Brain microvascular endothelial cell (primary cell): ENCODE measurements at regions not wholly inside any gene's neighbourhood (a gene's known extent, or its start where the extent isn't known, plus 50 kb on each side); places are given as distances from the start of the nearest gene placed in this dataset.

ENCODE experiments used
- DNase-seq: peaks from one replicate; pipeline ENCODE4 v3.0.0-alpha.2; 2020
- H3K27ac ChIP-seq: fragments of 250-450 bp; sonication (Bioruptor Pico); 2 replicates; pipeline ENCODE4 v1.5.1; 2020; ENCODE audit warnings: mild to moderate bottlenecking, moderate library complexity
- H3K27me3 ChIP-seq: fragments of 250-450 bp; sonication (Bioruptor Pico); replicated peaks from 2 replicates; pipeline ENCODE4 v1.5.1; 2020; ENCODE audit warnings: mild to moderate bottlenecking
- H3K36me3 ChIP-seq: fragments of 250-450 bp; sonication (Bioruptor Pico); replicated peaks from 2 replicates; pipeline ENCODE4 v1.5.1; 2020; ENCODE audit warnings: mild to moderate bottlenecking
- H3K4me3 ChIP-seq: 2 replicates; pipeline ENCODE4 v1.5.1; 2011; ENCODE audit warnings: low read depth, mild to moderate bottlenecking, control low read depth, low read length, moderate library complexity
- CTCF ChIP-seq: IDR thresholded peaks from 2 replicates; pipeline ENCODE4 v1.5.1; 2011; ENCODE audit warnings: low read depth, mild to moderate bottlenecking, moderate library complexity, low read length, control low read depth, inconsistent platforms; ENCODE audit errors: missing control alignments
- in situ Hi-C: cut with HindIII; loops from 2 replicates; pipeline ENCODE4 v1.10.0; 2017; ENCODE audit warnings: low sequenced_read_pairs, low pct_ligation_motif_present

DNA sequence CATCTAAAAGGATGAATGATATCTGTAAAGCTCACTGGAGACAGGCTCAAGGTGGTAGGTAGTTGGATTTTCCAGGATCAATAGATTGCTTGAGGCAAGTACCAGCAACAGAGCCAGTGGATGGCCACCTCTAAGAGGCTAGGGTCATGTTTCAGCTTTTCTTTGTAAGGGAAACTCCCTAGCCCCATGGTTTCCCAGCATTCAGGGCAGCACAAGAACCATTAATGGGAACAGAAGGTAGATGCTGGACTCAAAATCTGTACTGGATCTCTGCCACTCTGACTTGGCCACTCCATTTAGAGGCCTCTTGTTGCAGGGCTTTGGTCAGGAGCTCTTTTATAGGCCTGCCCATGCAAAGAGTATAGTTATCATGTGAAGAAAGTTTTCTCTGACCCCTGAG, 76.1 kb upstream of the DYRK2 start:
- no peak for DNase-seq
- in situ Hi-C loops, result no loop called here
- Histone ChIP-seq H3K27me3 (no peaks in the 10 kb centered on the region), H3K4me3 (no peak overlapping the region), H3K36me3 (no peaks in the 10 kb centered on the region), H3K27ac (no peak overlapping the region)
- no peak for TF ChIP-seq CTCF

DNA sequence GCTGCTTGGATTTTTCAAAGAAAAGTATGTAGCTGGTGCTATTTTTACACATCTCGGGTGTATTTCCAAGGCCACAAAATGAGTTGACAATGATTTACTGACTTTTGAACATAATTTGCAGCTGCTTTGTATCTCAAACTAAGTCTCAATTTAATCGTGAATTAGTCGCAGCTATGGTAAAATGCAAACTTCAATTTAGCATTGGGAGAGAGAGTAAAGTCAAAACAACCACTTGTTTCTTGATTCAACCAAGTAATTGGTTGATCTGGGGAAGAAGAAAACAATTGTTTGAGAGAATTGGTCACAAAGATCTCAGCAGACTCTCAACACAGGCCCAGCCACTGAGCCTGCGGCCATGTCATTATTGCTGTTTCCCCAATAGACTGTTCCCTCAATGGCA, 75.0 kb upstream of the DYRK2 start:
- no peak overlapping the region for H3K27ac ChIP-seq
- no peak for TF ChIP-seq CTCF
- no peak for DNase-seq
- H3K36me3 ChIP-seq, result no peaks in the 10 kb centered on the region
- no peaks in the 10 kb centered on the region for H3K27me3 ChIP-seq
- H3K4me3 ChIP-seq, result no peak overlapping the region
- in situ Hi-C loops, result no loop called here

DNA sequence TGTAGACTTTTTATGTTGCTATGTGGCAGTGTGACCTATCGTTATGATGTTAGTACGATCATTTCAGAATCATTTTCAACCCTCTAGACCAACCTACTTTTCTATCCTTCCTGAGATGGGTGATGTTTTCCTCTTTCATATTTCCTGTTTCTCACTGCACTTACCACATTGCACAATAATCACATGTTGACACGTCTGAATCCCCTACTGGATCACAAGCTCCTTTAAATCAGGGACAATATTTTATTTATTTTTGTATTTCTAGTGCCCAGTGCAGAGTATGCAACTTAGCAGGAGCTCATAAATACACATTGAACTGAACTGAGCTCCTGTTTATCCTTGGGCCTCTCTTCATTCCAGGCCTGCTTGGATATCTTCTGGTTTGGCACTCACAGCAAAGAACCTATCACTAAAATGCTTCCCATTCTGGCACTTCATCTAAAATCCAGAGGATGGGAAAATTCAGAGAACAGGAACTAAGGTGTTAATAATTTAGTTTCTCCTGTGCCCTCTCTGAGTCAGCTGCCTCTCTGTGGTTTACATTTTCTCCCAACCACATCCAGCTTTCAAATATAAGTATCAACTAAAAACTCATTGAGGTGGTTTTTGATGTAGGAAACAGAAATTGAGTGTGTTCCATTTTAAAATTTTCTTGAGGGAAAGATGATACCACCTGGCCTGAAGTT, 69.4 kb upstream of the DYRK2 start:
- Histone ChIP-seq H3K4me3 (no peak overlapping the region), H3K27ac (no peak overlapping the region), H3K27me3 (no peaks in the 10 kb centered on the region), H3K36me3 (no peaks in the 10 kb centered on the region)
- TF ChIP-seq CTCF, result no peak
- no peak for DNase-seq
- in situ Hi-C loops, result no loop called here

DNA sequence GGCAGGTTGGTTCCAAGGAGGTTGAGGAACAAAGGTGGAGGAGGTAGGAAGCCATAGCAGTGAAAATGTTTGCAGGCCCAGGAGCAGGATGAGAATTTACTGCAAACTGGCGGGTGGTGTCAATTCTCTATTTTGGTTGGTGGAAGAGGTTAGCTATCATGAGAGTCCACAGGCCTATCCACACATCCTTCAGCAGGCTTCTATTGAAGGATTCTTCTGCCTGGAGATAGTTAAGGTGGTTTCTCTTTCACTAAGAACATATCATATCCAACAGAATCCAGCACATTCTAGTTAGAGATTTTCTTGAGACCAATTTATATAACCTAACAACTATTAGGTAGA, 68.9 kb upstream of the DYRK2 start:
- no peaks in the 10 kb centered on the region for H3K36me3 ChIP-seq
- H3K4me3 ChIP-seq, result no peak overlapping the region
- TF ChIP-seq CTCF, result no peak
- in situ Hi-C loops, result no loop called here
- H3K27me3 ChIP-seq, result no peaks in the 10 kb centered on the region
- H3K27ac ChIP-seq, result no peak overlapping the region
- DNase-seq, result no peak

- Histone ChIP-seq H3K27ac (no peak overlapping the region), H3K36me3 (no peaks in the 10 kb centered on the region), H3K27me3 (no peaks in the 10 kb centered on the region), H3K4me3 (no peak overlapping the region)
- no peak for TF ChIP-seq CTCF
- in situ Hi-C loops, result no loop called here
- no peak for DNase-seq
Measured at GRCh38 chr12:67582238-67582834, 66.2 kb upstream of the DYRK2 start.

GRCh38 chr12:67582844-67583243, 65.7 kb upstream of the DYRK2 start:
- H3K27me3 ChIP-seq, result no peaks in the 10 kb centered on the region
- TF ChIP-seq CTCF, result no peak
- H3K36me3 ChIP-seq, result no peaks in the 10 kb centered on the region
- H3K4me3 ChIP-seq, result no peak overlapping the region
- no peak overlapping the region for H3K27ac ChIP-seq
- DNase-seq, result no peak
- in situ Hi-C loops, result no loop called here
